Putamen (tissue), 1 donor: ENCODE measurements at regions not wholly inside any gene's neighbourhood (a gene's known extent, or its start where the extent isn't known, plus 50 kb on each side); places are given as distances from the start of the nearest gene placed in this dataset.

Experiments used
- DNase-seq: peaks from one replicate; pipeline ENCODE4 v3.0.0-alpha.2; 2016; ENCODE audit warnings: low spot score

DNA sequence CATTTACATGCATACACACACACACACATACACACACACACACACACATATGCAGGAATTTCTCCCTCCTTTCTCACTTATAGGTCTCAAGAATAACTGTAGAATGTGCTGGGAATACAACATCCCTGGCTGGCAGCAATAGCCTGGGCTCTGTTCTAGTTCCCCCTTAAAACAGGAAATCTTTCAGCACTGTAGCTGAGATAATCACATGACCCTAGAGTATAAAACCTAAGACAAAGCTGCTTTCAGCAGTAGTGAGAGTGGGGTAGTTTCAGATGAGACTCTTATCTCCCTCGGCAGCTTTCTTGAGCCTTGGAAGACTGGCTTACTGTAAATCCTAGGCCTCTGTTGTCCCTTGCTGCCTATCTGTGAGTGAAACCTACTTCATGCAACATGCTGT lies 137.4 kb upstream of the AKR1E2 start:
- DNase-seq: peak; percentile 4

- DNase-seq: no peak
Observed at GRCh38 chr10:4688168-4688567, 137.8 kb upstream of the AKR1E2 start.

- DNase-seq: no peak
Observed at GRCh38 chr10:4687397-4687796, 138.6 kb upstream of the AKR1E2 start.

GRCh38 chr10:4686644-4686996 lies 139.4 kb upstream of the AKR1E2 start:
- DNase-seq: no peak

DNA sequence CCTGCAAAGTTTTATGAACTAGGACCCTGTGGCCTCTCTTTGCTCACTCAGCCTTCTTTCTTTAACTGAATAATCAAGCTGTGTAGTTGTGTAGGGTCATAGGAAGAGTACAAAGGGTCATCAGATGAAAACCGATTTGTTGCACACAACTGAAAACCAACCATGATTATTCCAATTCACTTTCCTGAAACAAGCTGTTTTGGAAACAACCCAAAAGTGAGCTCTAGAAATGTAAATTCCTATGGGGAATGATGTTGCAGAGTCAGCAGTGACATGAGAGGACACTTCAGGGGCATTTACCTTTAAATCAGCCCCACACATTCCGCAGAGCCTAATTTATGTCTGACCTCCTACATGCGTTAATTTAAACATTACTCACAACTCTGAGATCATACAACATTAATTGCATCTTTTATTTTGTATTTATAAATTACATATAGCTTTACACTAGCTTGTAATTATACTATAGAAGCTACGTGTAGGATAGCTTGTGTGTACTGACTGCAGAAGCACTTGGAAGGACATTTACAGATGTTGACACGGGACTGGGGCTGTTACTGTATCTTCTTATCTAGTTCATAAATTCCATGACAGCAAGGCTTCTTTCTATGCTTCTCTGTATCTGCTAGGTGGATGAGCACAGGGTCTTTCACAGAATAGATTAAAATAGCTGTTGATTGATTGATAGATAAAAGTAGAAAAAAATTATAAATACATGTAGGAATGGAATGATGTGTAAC lies 139.9 kb upstream of the AKR1E2 start:
- DNase-seq: no peak

DNA sequence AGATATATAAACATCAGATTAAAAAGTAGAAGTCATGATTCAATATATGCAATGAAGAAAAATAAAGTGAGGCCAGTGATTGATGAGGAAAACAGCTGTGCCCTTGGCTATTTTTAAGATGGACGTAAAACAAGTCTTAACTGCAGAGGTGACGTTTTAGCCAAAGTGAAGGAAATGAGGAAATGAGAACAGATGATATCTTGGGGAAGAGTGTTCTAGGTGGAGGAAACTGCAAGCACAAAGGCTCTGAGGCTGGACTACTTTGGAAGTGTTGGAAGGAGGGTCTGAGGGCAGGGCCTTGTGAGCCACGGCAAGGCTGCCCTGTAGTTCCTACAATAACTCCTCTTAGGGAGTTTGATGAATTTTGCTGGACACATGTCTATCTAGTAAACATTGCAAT lies 140.5 kb upstream of the AKR1E2 start:
- no peak for DNase-seq

DNA sequence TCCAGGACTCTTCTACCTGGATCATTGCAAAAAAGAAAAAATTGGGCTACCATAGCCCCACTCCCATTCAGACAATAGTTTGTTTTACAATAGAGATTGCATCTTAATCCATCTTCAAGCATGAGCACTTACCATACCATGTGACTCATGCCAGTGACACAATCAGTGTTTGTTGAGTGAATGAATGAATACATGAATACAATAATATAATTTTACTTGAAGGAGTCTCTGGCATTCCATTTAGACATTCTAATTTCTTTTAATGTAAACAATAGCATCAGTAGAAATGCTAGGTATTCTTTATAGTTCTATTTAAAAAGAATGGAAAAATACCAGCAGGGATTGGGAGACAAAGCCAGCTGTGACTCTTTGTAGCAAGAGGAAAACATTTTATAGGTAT lies 141.6 kb upstream of the AKR1E2 start:
- DNase-seq: no peak

GRCh38 chr10:4683838-4684237 lies 142.2 kb upstream of the AKR1E2 start:
- no peak for DNase-seq

DNA sequence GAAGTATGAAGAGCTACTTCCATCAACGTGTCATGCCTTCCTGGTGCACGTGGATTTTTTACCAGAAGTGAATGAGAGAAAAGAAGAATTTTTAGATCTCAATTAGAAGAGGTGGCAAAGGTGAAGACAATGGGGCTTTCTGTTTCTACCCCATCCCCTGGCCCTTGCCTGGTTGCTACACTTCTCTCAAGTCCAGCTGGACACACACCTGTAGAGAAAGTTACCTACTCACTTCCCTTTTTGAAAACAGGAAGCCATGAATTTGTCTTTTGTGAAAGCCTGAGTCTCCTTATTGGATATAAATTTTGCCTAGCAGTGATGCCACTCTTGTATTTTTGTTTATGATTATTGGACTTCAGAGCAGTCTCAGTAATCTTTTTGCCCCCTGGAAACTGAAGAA lies 142.9 kb upstream of the AKR1E2 start:
- DNase-seq: no peak

- DNase-seq: no peak
Observed at GRCh38 chr10:4678951-4679671, 146.9 kb upstream of the AKR1E2 start.

DNA sequence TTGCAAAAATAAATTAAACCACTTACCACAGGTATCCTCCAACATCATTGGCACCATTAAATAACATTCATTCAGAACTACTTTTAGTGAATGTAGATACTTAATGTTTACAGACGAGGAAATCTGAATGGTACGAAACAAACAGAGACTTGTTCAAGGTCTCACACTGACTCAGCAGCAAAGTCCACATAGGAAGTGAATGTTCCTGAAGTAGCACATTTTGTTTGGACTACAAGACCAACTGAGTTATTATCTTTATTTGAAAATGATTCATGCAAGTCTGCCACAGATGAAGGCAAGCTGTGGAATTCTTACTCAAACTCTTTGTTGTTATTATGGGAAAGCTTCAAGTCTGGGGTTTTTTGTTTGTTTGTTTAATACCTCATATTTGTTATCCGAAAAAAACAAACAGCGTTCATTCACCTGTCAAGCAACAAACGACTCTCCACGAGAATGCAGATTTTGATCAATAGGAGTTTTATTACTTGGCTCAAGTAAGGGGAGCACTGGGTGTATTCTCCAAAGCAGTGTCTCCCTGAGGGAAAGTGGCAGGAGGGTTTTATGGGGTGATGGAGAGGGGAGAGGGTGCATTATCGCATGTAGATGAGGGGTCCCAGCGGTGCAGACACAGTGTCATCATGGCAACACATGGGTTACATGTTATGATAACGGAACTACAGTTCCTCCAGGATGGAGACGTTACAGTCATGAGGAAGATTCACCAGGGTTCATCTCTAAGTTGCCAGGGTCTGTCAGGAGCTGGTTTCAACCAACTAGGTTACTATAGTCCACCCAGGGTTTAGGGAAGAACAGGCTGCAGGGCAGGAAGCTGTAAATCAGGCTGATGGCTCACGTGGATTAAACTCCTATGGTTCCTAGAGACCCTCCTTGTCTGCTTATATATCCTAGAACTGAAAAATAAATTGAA lies 147.7 kb upstream of the AKR1E2 start:
- no peak for DNase-seq

DNA sequence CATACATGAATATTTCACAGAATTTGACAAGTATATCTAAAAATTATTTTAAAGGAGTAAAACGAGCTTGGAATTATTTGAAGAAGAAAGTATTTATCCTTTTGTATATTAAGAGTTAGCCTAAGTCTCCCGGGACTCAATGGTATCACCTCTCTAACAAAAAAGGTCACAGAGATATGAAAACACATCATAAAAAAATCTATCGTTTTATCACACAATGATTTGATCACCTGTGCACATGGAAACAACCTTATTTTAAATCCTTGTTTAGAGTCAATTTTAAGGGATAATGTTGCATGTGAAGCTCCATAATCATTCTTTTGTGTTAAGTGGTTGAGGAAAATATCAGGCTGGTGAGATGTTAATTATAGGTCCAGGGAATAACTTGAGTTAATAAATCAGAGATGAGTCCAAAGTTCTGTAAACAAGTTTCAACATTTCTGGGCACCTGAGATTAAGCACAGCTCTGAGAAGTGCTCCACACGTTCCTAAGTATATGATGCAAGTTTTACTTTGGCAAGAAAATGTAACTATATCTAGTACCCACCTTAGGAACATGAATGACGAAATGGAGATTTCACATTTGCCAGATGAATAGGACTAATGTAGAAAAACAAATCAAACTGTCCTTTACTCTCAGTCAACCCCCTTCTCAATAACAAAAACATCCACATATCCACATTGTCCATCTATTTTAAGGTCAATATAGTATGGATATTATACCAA lies 148.5 kb upstream of the AKR1E2 start:
- DNase-seq: no peak

DNA sequence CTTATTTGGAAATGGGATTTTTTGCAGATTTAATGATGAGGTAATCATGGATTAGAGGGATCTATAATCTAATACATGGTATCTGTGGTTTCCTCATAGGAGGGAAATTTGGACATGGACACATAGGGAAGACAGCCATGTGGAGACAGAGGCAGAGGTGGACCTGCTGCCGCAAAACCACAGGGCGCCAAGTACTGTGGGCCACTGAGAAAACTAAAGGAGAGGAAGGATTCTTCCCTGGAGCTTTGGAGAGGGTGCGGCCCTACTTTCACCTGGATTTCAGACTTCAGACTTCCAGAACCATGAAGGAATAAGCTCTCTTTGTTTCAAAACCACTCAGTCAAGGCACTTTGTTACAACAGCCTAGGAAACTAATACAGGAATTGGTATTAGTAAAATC lies 149.4 kb upstream of the AKR1E2 start:
- DNase-seq: no peak

GRCh38 chr10:4675808-4676207 lies 150.2 kb upstream of the AKR1E2 start:
- DNase-seq: no peak

DNA sequence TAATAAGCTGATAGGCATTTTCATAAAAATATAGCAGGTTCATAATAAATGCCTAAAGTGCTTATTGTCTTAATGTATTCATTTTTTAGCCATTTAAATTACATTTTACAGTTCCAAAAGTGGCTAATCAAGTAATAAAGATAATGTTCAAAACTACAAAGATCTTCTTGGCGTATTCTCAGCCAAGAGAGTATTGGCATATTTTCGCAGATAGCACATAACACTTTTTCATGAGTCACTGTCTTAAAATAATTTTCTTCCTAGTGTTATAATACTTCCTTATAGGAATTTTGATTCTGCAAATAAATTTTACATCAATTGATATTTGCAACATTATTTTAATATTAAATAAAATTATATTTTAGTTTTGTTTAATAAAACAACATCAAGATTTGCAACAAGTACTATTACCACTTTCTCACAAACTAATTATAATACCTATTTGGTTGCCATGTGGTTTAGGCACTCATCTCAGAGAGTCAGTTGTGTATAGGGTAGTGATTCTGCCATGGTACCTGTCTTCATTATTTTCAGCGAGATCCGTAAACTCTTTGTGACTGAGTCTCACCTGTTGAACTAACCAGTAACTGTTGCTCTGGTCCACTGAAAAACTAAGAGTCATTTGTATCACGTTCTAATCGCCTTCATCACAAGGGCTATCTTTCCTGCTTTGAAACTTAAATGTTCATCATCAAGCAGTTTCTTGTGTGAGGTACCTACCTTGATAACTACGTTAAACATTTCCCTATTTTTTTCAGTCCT lies 152.5 kb upstream of the AKR1E2 start:
- no peak for DNase-seq

- DNase-seq: no peak
Observed at GRCh38 chr10:4672201-4672600, 153.8 kb upstream of the AKR1E2 start.

DNA sequence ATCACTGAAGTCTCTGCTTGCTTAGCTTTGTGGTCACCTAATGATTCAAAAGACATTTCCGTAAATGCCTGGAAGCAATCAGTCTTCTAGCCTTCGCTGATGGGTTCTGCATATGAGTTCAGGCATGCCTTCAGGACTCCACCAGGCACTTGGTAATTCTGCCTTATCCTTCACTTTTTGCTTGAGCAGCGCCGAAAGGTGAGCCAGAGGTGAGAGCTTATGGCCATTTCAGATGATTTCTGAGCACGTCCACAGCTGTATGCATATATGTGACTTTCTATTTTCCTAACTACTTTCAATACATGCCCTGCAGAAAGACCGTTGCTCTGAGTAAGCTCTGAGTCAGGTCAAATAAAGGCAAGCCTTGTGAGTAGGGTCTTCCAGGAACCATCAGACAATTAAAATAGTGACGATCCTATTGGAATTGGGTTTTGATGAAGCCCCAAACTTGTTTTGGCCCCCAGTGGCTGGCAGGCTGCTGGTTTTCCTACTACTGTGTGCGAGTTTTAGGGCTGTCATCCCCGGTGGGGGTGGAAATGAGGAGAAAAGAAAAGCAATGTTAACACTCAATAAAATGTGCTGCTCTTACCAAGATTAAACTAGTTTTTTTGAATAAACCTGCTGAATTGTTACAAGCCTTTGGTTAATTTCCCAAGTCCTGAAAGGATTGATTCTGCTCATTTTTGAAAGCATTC lies 154.4 kb upstream of the AKR1E2 start:
- DNase-seq: no peak

- no peak for DNase-seq
Observed at GRCh38 chr10:4670737-4671136, 155.3 kb upstream of the AKR1E2 start.

GRCh38 chr10:4669585-4669984 lies 156.4 kb upstream of the AKR1E2 start:
- DNase-seq: no peak

DNA sequence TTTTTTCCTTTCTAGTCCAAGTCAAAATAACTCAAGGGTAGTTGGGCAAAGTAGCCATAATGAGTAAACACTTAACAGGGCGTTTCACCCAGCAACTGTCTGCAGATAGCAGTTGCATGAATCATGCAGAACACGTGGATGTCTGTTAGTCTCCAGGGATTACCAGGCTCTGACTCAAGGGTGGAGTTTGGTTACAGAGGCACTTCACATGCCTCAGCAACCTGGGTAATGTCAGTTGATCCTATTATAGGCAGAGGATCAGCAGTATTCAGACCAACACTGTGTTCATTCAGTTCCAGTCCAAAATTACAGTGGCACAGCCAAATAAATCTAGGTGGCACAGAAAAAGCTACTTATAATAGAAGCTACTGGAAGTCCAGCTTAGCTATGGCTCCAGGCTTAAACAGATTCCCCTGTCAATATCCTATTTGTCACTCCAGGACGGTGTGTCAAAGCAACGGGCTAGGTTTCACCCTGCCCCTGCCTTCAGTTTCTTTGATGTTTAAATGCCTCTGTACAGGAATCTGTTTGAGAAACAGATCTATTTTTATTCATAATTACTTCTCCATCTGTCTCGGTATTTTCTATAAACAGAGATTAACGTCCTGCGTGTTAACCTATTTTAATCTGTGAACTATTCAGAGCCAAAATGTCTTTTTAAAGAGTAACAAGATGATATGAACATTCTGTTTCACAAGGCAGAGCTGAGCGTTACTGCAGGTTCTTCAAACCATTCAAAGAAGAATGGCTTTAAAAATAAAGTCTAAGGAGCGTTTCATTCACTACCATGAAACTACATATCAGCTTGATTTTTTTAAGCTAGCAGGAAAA lies 162.6 kb upstream of the AKR1E2 start:
- DNase-seq: no peak
